Keratinocyte (primary cell): ENCODE measurements at regions not wholly inside any gene's neighbourhood (a gene's known extent, or its start where the extent isn't known, plus 50 kb on each side); places are given as distances from the start of the nearest gene placed in this dataset.
"Not testable (repeated sequence)": the region's sequence is repeated elsewhere in the genome, so short reads cannot be mapped to it uniquely, and the experiment has no call there.

Source experiments
- DNase-seq: peaks from one replicate; pipeline ENCODE4 v3.0.0-alpha.2; 2011; ENCODE audit warnings: low read depth, missing footprints, low spot score
- FAIRE-seq: peaks from 2 replicates; lab custom pipeline; 2011; peaks lifted over from hg19 to GRCh38; lab: Jason Lieb, UNC
- H2AFZ ChIP-seq: 2 replicates; pipeline ENCODE4 v1.6.0; 2012; ENCODE audit warnings: low read length, control low read depth, inconsistent platforms; ENCODE audit not compliant: control insufficient read depth
- H3K27ac ChIP-seq: 2 replicates; pipeline ENCODE4 v1.5.1; 2011; ENCODE audit warnings: low read length; ENCODE audit not compliant: control insufficient read depth, insufficient read depth
- H3K27me3 ChIP-seq: 3 replicates; pipeline ENCODE4 v1.6.0; 2011; ENCODE audit warnings: low read length; ENCODE audit not compliant: control insufficient read depth, insufficient read depth; ENCODE audit errors: extremely low read depth
- H3K36me3 ChIP-seq, 2 experiments: 2 replicates in 1 of 2; 3 replicates in 1 of 2; pipeline ENCODE4 v1.5.1; 2011; ENCODE audit warnings: low read length in 2 of 2, mild to moderate bottlenecking in 1 of 2; ENCODE audit not compliant: control insufficient read depth in 2 of 2, insufficient read depth in 2 of 2; ENCODE audit errors: extremely low read depth in 1 of 2
- H3K4me1 ChIP-seq: 3 replicates; pipeline ENCODE4 v1.5.1; 2011; ENCODE audit warnings: low read length; ENCODE audit not compliant: control insufficient read depth, insufficient read depth; ENCODE audit errors: extremely low read depth
- H3K4me2 ChIP-seq: 3 replicates; pipeline ENCODE4 v1.6.0; 2011; ENCODE audit warnings: low read depth, low read length; ENCODE audit not compliant: control insufficient read depth, insufficient read depth; ENCODE audit errors: extremely low read depth
- H3K4me3 ChIP-seq, 3 experiments: fragments of 200-600 bp in 1 of 3; sonication (generic) in 1 of 3; 2 replicates in 2 of 3; 3 replicates in 1 of 3; pipeline ENCODE4 v1.5.1; 2011 to 2016; ENCODE audit warnings: low read length in 3 of 3, mild to moderate bottlenecking in 3 of 3, control low read depth in 2 of 3, inconsistent platforms in 1 of 3, low read depth in 1 of 3, mixed read lengths in 1 of 3, mixed run types in 1 of 3, moderate library complexity in 1 of 3; ENCODE audit not compliant: control insufficient read depth in 2 of 3, insufficient read depth in 2 of 3; ENCODE audit errors: extremely low read depth in 1 of 3
- H3K79me2 ChIP-seq: 2 replicates; pipeline ENCODE4 v1.6.0; 2012; ENCODE audit warnings: low read length; ENCODE audit not compliant: control insufficient read depth, insufficient read depth
- H3K9ac ChIP-seq: 3 replicates; pipeline ENCODE4 v1.6.0; 2011; ENCODE audit warnings: low read length; ENCODE audit not compliant: control insufficient read depth, insufficient read depth; ENCODE audit errors: extremely low read depth
- H3K9me1 ChIP-seq: 3 replicates; pipeline ENCODE4 v1.6.0; 2011; ENCODE audit warnings: low read length; ENCODE audit not compliant: control insufficient read depth, insufficient read depth; ENCODE audit errors: extremely low read depth
- H3K9me3 ChIP-seq: 2 replicates; pipeline ENCODE4 v1.5.1; 2012; ENCODE audit warnings: low read depth, low read length; ENCODE audit not compliant: control insufficient read depth
- H4K20me1 ChIP-seq: 3 replicates; pipeline ENCODE4 v1.6.0; 2011; ENCODE audit warnings: low read length; ENCODE audit not compliant: control insufficient read depth, insufficient read depth; ENCODE audit errors: extremely low read depth
- CTCF ChIP-seq, 3 experiments: IDR thresholded peaks in 1 of 3; conservative IDR thresholded peaks in 1 of 3; optimal IDR thresholded peaks in 1 of 3; 2 replicates in 2 of 3; 3 replicates in 1 of 3; pipeline versions ENCODE3 to v1.5.1; 2011; ENCODE audit warnings: low read length in 3 of 3, mild to moderate bottlenecking in 3 of 3, moderate library complexity in 2 of 3, control low read depth in 1 of 3, inconsistent platforms in 1 of 3; ENCODE audit not compliant: insufficient read depth in 2 of 3; ENCODE audit errors: extremely low read depth in 1 of 3
- EZH2 ChIP-seq: IDR thresholded peaks from one replicate; pipeline ENCODE4 v1.6.1; 2012; ENCODE audit warnings: inconsistent platforms, mild to moderate bottlenecking, low read length, moderate library complexity
- dilution Hi-C: fragments of 300-500 bp; cut with MboI; formaldehyde crosslinking; loops from one replicate; pipeline ENCODE4 v1.7.0; 2020; ENCODE audit warnings: low sequenced_read_pairs; ENCODE audit not compliant: extremely low pct_ligation_motif_present

DNA sequence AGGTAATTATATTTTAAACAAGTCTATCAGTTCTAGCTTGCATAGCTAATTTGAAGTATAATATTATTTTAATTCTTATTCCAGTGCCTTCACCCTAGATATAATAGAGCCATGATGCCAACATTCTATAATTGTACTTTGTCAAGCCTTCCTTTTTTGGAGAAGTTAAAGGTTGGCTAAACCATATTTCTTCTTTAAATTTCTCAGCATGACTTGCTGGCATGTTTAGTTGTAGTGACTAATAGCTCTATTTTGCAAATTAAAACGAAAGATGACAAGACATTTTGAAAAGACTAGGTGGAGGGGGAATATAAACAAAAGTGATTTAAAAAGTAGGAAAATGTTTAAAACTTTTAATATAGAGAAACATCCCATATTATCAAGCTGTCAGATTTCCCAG lies 400.7 kb downstream of the PSAT1 start:
- FAIRE-seq (no peak), DNase-seq (no peak)
- no peaks in the 10 kb centered on the region for H4K20me1 ChIP-seq
- no peak overlapping the region for H2AFZ ChIP-seq
- no peak overlapping the region for H3K4me2 ChIP-seq
- H3K36me3 ChIP-seq = no peaks in the 10 kb centered on the region
- no peak overlapping the region for H3K9ac ChIP-seq
- no peak for TF ChIP-seq EZH2
- TF ChIP-seq CTCF (optimal IDR thresholded peaks at IDR 0.05 in 1 of 3, IDR thresholded peaks at IDR 0.05 in 1 of 3, conservative IDR thresholded peaks at IDR 0.05 in 1 of 3; ENCODE audit: extremely low read depth in 1 of 3, insufficient read depth in 2 of 3, low read length in 3 of 3) = no peak
- H3K9me1 ChIP-seq = no peaks in the 10 kb centered on the region
- H3K27me3 ChIP-seq = peaks cover 9% of the 10 kb centered on the region
- no peaks in the 10 kb centered on the region for H3K9me3 ChIP-seq
- no peaks in the 10 kb centered on the region for H3K79me2 ChIP-seq
- no peak overlapping the region for H3K27ac ChIP-seq
- dilution Hi-C loops = no loop called here
- H3K4me1 ChIP-seq = no peaks in the 10 kb centered on the region
- H3K4me3 ChIP-seq = no peak overlapping the region

- H3K9me3 ChIP-seq = no peaks in the 10 kb centered on the region
- H2AFZ ChIP-seq = no peak overlapping the region
- H3K79me2 ChIP-seq = no peaks in the 10 kb centered on the region
- no peak overlapping the region for H3K9ac ChIP-seq
- TF ChIP-seq EZH2 (no peak), CTCF (optimal IDR thresholded peaks at IDR 0.05 in 1 of 3, IDR thresholded peaks at IDR 0.05 in 1 of 3, conservative IDR thresholded peaks at IDR 0.05 in 1 of 3; ENCODE audit: extremely low read depth in 1 of 3, insufficient read depth in 2 of 3, low read length in 3 of 3) (no peak)
- H3K4me1 ChIP-seq = no peaks in the 10 kb centered on the region
- H3K36me3 ChIP-seq = no peaks in the 10 kb centered on the region
- H3K9me1 ChIP-seq = no peaks in the 10 kb centered on the region
- H3K4me2 ChIP-seq = no peak overlapping the region
- FAIRE-seq (no peak), DNase-seq (no peak)
- no peak overlapping the region for H3K27ac ChIP-seq
- peaks cover 9% of the 10 kb centered on the region for H3K27me3 ChIP-seq
- dilution Hi-C loops = no loop called here
- no peaks in the 10 kb centered on the region for H4K20me1 ChIP-seq
- H3K4me3 ChIP-seq = no peak overlapping the region
Measured at GRCh38 chr9:78698371-78698770, 401.4 kb downstream of the PSAT1 start.

- H3K4me2 ChIP-seq, H3K4me1 ChIP-seq, H3K9me3 ChIP-seq, H4K20me1 ChIP-seq, H3K36me3 ChIP-seq, H3K4me3 ChIP-seq, H3K9ac ChIP-seq, H3K9me1 ChIP-seq, dilution Hi-C loops, H2AFZ ChIP-seq, DNase-seq, H3K27me3 ChIP-seq, H3K79me2 ChIP-seq, FAIRE-seq, H3K27ac ChIP-seq: not testable (repeated sequence)
Measured at GRCh38 chr9:78699217-78699616, 402.3 kb downstream of the PSAT1 start.
